DMS53 treated with DMSO at 0.1 percent for 48 hours (cell line): ENCODE measurements at regions not wholly inside any gene's neighbourhood (a gene's known extent, or its start where the extent isn't known, plus 50 kb on each side); places are given as distances from the start of the nearest gene placed in this dataset.

ENCODE experiments used
- DNase-seq: peaks from one replicate; lab custom pipeline; 2025; ENCODE audit not compliant: unreplicated experiment; lab: John Stamatoyannopoulos, UW

- peak; percentile 62 for DNase-seq
Measured at GRCh38 chr9:126151686-126152134, 174.9 kb upstream of the MVB12B start.

DNA sequence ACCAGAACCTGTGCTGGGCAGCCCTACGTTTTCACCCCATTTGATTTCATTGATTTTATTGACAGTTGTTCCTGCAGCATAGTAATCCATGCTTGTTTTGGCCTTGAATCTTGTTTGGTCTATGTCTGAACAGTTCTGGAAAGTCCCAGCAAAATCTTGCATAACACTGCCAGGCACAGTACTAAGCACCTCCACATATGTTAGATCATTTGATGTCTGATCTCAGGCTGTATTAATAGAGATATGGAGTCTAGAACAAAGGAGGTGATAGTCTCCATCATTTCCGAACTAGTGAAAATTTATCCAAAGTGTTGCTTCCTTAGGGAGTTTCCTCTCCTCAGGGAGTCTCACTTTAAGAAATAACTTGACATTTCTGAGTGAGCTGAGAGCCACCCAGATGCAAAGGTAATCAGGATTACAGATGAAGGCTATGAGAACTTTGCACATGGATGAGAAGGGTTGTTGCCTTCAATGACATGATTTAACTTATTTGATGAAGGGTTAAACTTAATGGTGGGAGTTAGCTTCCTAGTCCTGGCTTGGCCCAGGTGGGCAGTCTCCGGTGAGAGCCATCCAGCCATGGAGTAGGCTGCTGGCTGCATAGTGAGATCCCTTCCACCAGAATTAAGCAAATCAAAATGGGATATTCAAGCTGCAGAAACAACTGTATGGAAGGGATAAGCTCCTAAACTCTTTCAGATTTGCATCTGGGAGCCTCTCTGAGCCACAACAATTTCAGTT, 173.8 kb upstream of the MVB12B start:
- DNase-seq = no peak

DNA sequence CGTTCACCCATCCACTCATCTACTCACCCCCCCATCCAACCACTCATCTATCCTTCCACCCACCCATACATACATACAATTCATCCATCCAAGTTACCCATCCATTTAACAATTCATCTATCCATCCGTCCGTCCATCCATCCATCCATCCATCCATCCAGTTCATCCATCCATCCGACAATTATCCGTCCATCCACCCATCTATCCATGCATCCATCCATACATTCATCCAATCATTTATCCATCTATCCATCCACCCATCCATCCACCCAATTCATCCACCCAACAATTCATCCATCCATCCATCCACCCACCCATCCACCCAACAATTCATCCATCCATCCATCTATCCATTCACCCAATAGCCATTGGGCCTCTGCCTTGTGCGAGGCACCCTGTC, 173.2 kb upstream of the MVB12B start:
- DNase-seq = no peak

- DNase-seq = no peak
Measured at GRCh38 chr9:126154182-126154827, 172.3 kb upstream of the MVB12B start.

- no peak for DNase-seq
Measured at GRCh38 chr9:126154869-126155268, 171.8 kb upstream of the MVB12B start.

- no peak for DNase-seq
Measured at GRCh38 chr9:126155756-126156664, 170.6 kb upstream of the MVB12B start.

- DNase-seq = no peak
Measured at GRCh38 chr9:126156898-126157297, 169.7 kb upstream of the MVB12B start.

- no peak for DNase-seq
Measured at GRCh38 chr9:126157423-126157822, 169.2 kb upstream of the MVB12B start.

- DNase-seq = no peak
Measured at GRCh38 chr9:126157826-126158587, 168.6 kb upstream of the MVB12B start.

- no peak for DNase-seq
Measured at GRCh38 chr9:126158588-126159429, 167.8 kb upstream of the MVB12B start.

- no peak for DNase-seq
Measured at GRCh38 chr9:126159430-126160060, 167.1 kb upstream of the MVB12B start.

- DNase-seq = no peak
Measured at GRCh38 chr9:126160067-126160853, 166.4 kb upstream of the MVB12B start.

- no peak for DNase-seq
Measured at GRCh38 chr9:126160854-126161329, 165.7 kb upstream of the MVB12B start.

GRCh38 chr9:126162611-126163381, 163.8 kb upstream of the MVB12B start:
- DNase-seq = no peak

DNA sequence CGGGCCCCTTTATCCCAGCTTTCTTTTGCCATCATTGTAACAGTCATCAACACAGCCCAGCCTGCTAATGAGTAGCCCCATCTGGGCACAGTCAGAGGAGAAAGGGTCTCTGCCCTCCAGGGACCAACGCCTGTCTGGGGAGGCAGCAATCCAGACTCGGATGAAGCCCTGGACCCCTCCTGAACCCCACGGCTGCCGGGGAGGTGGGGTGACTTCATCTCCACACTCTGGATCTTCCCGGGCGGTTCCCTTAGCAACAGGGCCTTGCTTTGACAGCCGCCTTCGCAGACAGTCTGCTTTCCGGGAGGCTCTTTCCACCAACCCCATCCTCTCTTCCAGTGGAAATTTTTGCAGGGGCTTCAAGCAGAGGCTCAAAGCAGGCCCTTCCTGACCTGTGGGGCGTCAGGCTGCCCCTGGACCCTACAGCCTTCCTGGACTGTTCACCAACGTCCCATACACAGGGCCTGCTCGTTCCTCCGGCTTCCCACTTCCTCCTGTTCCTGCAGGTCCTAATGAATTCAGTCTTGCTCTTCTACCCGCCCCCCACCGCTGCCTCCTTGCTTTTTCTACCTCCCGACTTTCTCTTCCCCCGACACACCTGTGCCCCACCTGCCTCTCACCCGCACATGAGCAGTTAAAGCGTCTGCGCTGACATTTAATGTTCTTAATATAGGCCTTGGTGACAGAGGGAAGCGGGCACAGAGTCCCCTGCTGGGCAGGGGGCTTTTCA, 161.7 kb upstream of the MVB12B start:
- no peak for DNase-seq

DNA sequence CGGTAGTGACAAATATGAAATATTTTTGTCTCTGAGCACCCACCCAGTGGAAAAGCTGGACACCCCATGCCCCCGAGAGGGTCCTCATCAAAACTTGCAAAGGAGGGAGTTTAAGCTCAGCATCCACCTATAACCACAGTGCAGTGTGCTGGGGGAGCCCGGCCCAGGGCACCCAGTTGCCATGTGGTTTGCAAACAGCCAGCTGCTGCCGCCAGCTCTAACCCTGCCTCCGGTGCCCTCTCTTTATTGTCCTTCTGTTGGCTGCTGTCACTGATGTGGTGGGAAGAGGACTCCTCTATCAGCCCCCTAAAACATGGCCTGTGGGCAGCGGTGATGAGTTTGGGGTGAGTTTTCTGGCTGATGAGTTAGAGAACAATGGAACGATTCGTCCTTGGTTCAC, 160.9 kb upstream of the MVB12B start:
- DNase-seq = no peak

GRCh38 chr9:126166291-126166690, 160.3 kb upstream of the MVB12B start:
- no peak for DNase-seq
